LHCN-M2 (cell line): ENCODE measurements at regions not wholly inside any gene's neighbourhood (a gene's known extent, or its start where the extent isn't known, plus 50 kb on each side); places are given as distances from the start of the nearest gene placed in this dataset.

Source experiments
- DNase-seq: peaks from one replicate; pipeline ENCODE4 v3.0.0-alpha.2; 2012; ENCODE audit warnings: low read depth

DNA sequence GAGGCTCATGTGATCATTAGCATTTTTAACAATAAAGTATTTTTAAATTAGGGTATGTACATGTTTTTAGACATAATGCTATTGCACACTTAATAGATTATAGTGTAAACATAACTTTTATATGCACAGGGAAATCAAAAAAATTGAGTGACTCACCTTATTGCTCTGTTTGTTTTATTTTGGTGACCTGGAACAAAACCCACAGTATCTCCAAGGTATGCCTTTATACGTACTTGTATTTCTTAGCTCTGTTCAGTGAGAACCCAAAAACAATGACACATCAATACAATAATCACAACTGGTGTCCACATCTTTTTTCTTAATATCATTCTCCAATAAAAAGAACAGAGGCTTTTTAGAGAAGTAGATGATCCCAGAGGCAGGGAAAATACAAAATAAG lies 112.2 kb downstream of the CYB561 start:
- DNase-seq = no peak

DNA sequence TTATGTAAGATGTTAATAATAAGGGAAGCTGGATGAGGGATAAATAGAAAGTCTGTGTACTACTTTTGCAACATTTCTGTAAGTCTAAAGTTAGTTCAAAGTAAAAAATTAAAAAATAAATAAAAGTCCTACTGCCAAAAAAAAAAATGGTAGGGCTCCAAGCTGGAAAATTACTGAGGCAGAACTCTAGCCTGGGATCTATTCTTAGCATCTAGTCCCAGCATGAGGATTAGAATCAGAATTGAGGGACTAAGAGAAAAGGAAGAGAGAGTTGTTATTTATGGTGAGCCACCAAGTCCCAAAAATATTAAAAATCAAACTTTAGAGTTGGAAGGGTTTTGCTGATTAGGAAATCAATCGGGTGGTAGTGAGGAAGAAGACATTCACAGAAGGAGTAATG lies 110.3 kb downstream of the CYB561 start:
- DNase-seq = no peak

DNA sequence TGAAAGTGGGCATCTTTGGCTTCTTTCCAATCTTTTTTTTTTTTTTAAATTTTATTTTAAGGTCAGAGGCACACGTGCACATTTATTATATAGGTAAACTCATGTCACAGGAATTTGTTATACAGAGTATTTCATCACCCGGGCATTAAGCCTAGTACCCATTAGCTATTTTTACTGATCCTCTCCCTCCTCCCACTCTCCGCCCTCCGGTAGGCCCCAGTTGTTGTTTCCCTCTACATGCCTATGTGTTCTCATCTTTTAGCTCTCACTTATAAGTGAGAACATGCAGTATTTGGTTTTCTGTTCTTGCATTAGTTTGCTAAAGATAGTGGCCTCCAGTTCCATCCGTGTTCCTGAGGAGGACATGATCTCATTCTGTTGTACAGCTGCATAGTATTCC lies 108.5 kb downstream of the CYB561 start:
- DNase-seq = no peak

DNA sequence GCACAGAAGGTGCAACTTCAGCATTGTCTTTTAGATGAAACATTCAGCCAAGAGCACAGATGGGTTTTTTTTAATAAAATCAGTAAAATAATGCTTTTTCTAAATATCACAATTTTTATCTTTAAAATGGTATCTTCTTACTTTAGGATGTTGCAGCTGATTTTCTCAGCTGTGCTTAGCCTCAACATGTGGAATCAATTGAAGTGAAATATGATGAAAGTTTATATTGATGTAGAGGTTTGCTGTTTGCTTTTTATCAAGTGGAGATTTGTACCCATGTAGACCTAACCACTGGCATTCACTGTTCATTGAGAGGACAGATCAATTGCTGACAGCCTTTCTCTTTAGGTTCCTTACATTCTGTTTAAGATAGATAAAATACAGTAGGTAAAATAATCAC lies 107.8 kb downstream of the CYB561 start:
- DNase-seq = no peak

DNA sequence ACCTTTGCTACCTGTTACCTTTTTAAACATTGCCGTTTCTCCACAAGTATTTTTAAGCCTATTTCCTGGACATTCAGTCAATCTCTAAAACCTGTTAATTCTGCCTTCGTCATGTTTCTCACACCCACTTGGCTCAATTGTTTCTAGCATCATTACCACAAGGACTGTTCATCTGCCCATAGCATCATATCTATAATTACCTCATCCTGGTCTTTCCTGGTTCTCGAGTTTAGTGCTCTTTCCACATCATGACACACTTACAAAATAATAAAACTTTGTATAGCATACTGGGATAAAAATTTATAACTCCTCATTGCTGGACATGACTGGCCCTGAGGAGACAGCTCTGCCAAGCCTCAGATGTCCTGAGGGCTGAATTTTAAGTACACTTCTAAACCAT lies 104.8 kb downstream of the CYB561 start:
- no peak for DNase-seq

DNA sequence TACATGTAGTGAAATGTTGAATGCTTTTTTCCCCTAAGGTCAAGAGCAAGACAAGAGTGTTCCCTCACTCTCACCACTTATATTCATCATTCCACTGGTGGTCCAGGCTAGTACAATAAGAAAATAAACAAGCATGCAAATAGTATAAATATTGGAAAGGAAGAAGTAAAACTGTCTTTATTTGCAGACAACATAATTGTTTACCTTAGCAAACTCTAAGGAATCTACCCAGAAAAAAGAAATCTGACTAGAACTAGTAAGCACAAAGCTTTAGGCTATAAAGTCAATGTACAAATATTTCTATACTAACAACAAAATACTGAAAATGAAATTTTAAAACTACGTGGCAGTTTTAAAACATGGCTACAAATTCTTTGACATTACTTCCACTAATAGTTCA lies 101.7 kb downstream of the CYB561 start:
- DNase-seq = no peak

DNA sequence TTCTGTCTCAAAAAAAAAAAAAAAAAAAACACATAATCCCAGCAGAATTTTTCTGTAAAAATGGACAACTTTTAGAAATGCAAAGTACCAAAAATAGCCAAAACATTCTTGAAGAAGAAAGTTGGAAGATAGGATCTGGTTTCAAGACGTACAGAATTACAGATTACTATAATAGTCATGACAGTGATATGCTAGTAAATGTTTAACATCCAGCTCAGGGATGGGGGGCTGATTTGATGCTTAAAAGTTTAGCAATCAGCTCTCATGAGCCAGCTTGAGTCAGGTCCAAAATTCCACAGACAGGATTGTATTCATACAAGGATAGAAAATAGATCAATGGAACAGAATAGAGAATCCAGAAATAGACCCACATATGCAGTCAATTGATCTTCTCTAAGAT lies 100.5 kb downstream of the CYB561 start:
- no peak for DNase-seq

DNA sequence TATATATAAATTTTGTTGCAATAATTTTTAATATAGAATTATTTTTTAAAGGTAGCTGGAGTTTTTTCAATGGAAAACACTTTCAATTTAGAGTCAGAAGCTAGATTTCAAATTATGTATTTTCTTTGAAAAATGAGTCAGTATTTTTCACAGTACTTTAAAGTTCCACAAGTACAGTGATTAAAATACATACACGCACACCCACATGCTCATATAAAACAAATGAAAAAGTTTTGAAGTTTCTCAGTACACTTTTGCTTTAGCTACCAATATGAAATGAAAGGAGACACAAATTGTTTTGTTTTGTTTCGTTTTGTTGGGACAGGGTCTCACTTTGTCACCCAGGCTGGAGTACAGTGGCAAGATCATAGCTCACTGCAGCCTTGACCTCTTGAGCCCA lies 98.6 kb downstream of the CYB561 start:
- DNase-seq = no peak

DNA sequence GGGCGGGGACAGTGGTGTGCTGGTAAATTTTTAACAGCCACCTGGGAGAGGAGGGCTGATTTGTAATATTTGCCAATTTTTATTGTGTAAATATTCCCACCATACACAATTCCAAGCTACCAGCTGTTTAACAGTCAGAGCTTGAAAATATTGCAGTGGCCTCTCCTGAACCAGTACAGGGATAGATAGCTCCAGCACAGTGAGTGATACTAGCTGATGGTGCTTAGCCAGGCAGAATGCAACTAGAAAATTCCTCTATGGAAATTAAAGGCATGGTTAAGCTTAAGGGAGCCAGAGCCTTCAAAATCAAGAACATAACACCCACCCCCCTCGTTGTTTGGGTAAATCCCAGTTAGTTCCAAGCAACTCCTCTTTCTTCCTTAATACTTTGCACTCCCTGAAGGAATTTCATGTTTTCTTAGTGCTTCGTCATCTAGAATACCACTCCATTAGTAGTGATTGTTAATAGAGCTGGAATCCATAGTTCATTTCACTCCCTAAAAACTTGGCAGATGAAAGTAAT lies 96.6 kb downstream of the CYB561 start:
- peak; percentile 83 for DNase-seq

DNA sequence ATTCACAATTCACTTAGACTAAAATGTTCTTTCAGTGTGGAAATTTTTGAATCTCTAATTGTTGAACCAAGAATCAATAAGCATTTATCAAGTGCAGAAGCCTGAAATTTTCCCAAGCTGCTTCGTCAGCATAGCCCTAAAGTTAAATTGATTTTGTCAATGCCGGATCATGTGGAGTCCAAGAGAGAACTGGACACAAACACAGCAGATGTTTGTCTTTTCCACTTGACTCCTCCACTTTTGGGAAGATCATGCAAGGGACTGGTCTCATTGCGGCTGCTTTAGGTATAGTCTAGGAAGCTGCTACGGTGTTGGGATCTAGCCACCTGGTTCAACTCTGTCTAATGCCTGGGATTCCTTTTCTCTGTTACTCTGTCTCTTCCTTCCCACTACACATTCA lies 95.7 kb downstream of the CYB561 start:
- DNase-seq = no peak

DNA sequence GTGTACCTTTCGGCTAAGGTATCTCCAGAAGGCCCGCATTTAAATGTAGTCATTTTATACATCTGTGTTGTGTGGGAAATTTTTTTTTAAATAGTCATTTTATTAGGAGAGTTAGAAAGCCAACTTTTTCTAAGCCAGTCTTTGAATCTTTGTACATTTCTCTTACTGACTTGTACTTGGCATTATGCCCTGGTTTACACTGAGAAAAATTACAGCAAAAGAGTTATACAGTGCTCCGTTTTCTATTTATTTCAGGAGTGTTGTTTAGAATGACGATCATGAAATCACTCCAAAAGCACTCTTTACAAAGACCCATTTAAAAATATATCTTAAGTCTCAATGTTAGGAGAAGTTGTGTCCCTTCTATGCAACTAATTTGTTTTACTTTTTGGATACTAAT lies 91.8 kb downstream of the CYB561 start:
- no peak for DNase-seq

DNA sequence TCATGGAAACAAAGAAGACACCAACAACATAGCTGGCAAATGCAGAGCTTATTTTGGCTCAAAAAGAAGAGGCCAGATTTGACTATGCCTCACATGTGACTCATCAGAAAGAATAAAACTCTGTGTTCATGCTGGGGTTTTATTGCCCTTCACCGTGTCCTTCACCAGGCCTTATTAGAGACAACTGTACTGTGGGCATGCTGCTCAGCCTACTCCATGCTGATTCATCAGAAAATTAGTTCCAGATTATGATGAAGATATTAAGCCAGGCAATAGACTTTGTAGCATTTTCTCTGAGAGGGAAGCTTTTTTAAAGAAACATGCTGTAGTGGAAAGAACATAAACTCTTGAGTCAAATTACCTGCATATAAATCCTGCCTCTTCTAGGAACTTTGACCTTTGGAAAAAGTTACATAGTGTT lies 89.8 kb downstream of the CYB561 start:
- DNase-seq = peak; percentile 97

DNA sequence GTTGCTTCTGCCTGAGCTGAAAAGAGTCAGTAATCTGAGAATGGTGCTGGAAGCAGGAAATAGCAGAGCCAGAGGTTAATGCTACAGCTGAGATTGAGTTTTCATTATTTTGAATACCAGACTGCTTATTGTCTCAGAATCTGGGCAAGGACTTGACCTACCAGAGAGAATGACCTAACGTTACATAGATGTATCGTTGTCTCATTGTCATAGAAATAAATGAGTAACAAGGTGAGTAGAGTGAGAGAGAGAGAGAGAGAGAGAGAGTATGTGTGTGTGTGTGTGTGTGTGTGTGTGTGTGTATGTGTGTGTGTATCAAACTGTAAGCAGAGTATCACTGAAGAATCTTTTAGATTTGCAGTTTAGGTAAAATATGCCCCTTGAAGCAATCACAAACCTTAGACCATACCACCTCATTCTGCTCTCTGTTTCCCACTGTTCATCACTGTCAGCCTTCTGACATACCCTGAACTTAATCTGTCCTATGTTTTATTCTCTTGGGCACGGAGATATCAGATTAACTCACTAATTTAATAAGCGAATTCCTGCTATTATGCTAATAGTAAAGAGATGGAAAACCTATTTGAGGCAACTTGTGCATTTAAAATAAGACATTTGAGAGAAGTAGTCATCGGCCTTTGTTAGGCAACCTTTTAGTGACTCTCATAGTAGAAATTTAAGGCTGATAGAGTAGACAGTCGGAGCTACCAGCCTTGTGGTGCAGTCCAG lies 87.8 kb downstream of the CYB561 start:
- peak; percentile 90 for DNase-seq

DNA sequence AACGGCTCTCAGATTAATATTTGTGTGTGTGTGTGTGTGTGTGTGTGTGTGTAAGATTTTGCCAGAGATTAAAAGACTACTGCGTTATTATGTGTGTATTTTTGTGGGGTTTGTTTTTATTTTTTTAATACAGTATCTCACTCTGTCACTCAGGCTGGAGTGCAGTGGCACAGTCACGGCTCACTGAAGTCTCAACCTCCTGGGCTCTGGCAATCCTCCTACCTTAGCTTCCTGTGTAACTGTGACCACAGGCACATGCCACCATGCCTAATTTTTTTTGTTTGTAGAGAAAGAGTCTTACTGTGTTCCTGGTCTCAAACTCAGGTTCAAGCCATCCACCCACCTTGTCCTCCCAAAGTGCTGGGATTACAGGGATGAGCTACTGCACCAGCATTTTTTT lies 87.2 kb downstream of the CYB561 start:
- DNase-seq = no peak

DNA sequence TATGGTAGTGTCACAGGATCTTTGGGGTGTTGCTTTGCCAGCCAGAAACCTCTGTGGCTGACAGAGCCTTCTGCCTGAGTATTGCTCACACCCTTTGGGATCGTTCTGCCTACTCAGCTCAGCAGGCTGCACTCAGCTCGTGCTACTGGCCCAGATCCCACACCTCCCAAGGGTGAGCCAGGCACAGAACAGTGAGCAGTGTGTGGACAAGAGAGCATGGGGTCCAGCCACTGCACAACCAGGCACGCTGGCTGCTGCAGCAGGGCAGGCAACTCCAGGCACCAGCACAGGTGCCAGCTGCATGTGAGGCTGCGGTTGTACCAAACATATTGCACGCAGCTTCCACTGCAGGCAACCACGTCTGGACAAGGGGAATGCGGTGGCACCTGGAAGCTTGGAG lies 84.9 kb downstream of the CYB561 start:
- no peak for DNase-seq

DNA sequence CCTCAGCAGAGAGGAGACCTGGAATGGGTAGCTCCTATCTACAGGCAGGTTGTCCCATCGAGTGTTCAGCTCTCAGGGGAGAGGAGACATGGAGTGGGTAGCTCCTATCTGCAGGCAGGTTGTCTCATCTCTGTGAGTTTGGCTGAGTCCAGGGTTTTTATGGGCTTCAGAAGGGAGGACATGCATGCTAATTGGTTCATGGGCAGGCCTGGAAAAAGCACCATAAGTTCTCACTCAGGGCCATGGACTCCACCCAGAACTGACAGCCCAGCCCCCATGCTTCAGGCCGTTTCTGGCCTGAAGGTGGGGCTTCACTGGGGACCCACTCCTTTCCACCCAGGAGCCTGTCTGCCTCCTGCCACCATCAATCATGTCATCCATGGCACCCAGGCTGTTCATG lies 84.0 kb downstream of the CYB561 start:
- no peak for DNase-seq

DNA sequence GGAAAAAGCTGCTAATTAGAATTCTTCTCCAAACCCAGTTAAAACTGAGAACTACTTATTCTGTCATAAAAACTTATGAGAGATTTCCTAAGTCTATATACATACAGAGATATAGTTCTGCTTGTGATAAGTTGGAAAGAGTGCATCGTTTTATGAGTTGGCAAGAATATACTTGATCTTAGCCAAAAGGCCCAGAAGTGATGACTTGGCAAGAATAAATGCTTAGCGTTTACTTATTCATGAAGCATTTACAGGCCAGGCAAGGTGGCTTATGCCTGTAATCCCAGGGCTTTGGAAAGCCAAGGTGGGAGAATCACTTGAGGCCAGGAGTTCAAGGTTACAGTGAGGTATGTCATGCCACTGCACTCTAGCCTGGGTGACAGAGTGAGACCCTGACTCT lies 81.7 kb downstream of the CYB561 start:
- no peak for DNase-seq

DNA sequence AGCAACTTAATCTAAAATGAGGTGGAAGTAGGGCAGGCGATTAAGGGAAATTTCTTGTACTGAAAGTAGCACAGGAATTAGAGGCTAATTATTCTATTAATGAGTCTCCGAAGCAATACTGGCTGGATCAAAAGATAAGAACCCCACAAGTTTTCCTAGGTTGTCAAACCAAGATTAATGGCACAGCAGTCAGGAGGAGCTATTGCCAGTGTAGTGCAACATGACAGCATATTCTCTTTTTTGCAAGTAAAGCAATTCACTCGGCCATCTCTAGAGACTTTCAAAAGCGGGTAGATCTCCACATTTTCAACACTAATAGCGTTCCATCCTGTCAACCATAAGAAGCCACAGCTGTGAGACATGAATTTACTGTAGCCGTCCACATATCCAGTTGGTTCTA lies 81.2 kb downstream of the CYB561 start:
- DNase-seq = no peak

DNA sequence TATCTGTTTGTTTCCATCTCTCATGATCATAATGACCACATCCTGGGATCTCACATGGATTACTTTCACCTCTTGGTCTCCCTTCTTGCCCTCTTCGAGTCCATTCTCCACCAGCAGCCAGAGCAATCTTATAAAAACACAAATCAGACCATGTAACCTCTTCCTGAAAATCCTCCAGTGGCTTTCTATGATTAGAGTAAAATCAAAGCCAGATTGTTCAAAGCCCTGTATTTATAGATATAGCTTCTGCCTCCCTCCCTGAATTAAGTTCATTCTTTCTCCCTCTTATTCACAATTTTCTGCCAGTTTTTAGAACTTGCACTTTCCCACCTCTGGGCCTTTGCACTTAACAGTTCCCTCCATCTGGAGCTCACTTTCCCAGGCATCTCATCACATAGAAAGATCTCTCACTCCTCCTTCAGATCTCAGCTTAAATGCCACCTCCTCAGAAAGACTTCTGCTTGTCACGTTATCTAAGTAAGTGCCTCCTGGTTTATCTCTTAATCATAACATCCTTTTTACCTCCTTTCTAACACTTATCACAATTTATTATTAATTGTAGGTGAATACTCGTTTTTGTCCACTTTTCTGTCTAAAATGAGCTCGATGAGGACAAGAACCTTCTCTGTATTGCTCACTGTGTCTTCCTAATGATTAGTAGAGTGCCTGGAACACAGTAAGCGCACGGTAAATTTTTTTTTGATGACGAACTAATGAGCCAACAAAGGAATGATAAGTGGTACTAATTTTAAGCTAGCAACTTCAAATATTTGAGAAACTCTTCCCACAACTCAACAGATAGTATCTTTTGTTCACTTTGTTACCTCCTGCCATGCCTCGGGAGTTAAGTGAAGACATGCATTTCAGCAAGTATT lies 80.5 kb downstream of the CYB561 start:
- no peak for DNase-seq

DNA sequence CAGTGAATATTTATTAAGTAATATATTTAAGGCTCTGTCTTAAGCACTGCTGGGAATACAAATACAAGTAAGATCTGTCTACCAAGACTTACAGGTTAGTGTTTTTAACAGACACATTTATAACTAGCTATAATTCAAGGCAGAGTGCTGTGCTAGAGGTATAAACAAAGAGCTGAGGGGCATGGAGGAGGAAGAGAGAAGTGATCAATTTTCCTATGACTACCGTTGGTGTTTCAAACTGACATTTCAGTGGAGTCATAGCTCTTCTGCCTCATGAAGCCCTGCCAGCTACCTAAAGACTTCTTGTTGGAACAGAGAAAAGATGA lies 79.9 kb downstream of the CYB561 start:
- no peak for DNase-seq

DNA sequence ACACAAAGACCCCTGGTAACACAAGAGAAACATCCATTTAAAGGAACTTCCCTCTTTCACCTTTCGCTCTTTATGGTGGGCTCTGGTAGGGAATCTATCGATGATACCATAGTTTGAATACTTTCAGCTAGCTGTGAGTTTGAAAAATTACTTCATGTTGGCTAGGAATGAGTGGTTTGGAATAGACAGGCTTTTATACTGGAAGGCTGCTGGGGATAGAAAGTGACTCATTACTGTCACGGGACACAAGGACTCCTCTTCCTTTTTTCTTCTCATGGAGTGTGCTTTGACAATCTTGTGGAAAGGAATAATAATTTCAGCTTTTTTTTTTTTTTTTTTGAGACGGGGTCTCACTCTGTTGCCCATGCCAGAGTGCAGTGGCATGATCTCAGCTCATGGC lies 76.9 kb downstream of the CYB561 start:
- DNase-seq = peak; percentile 71

DNA sequence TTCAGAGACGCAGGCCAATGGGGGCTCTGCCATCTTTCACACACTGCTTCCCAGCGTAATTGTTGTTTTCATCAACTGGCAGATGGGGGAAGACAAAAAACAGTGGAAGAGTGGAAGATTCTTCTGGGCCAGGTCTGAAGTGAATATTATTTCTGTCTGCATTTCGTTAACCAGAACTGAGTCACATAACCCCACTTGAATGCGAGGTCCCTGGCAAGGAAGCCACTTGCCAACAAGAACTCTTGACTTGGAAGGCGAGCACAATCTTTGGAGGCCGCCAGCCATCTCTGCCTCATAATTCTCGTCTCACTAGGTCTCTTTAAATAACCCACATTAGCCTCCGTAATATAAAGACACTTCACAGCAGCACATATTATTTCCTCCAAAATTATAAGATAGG lies 75.4 kb downstream of the CYB561 start:
- DNase-seq = no peak

DNA sequence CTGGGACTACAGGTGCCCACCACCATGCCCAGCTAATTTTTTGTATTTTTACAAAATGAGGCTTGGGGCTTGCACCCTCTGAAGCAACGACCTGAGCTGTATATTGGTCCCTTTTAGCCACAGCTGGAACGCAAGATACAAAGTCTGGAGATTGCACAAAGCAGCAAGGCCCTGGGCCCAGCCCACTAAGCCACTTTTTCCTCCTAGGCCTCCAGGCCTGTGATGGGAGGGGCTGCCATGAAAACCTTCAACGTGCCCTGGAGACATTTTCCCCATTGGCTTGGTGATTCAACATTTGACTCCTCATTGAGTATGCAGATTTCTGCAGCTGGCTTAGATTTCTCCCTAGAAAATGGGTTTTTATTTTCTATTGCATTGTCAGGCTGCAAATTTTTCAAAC lies 69.2 kb downstream of the CYB561 start:
- DNase-seq = no peak
